ENCODE measurements at regions not wholly inside any gene's neighbourhood (a gene's known extent, or its start where the extent isn't known, plus 50 kb on each side); places are given as distances from the start of the nearest gene placed in this dataset.
A peak's percentile ranks its signal among the peaks of the same experiment; 100 is the strongest.

GRCh38 chr7:88358526-88358838 lies 51.8 kb upstream of the STEAP4 start:
- no peak for TF ChIP-seq TCF12 (IDR thresholded peaks at IDR 0.05; ENCODE audit: low read depth)
- TF ChIP-seq CEBPB (IDR thresholded peaks at IDR 0.05), result no peak
- TF ChIP-seq TEAD4 (IDR thresholded peaks at IDR 0.05), result no peak
- no peak for TF ChIP-seq YY1 (IDR thresholded peaks at IDR 0.05; ENCODE audit: low read depth)
- no peak for TF ChIP-seq CREB1 (IDR thresholded peaks at IDR 0.05; ENCODE audit: low read depth)
- no peak for TF ChIP-seq ZBTB7A (IDR thresholded peaks at IDR 0.05; ENCODE audit: low read depth)
- TF ChIP-seq, protein P1, sequence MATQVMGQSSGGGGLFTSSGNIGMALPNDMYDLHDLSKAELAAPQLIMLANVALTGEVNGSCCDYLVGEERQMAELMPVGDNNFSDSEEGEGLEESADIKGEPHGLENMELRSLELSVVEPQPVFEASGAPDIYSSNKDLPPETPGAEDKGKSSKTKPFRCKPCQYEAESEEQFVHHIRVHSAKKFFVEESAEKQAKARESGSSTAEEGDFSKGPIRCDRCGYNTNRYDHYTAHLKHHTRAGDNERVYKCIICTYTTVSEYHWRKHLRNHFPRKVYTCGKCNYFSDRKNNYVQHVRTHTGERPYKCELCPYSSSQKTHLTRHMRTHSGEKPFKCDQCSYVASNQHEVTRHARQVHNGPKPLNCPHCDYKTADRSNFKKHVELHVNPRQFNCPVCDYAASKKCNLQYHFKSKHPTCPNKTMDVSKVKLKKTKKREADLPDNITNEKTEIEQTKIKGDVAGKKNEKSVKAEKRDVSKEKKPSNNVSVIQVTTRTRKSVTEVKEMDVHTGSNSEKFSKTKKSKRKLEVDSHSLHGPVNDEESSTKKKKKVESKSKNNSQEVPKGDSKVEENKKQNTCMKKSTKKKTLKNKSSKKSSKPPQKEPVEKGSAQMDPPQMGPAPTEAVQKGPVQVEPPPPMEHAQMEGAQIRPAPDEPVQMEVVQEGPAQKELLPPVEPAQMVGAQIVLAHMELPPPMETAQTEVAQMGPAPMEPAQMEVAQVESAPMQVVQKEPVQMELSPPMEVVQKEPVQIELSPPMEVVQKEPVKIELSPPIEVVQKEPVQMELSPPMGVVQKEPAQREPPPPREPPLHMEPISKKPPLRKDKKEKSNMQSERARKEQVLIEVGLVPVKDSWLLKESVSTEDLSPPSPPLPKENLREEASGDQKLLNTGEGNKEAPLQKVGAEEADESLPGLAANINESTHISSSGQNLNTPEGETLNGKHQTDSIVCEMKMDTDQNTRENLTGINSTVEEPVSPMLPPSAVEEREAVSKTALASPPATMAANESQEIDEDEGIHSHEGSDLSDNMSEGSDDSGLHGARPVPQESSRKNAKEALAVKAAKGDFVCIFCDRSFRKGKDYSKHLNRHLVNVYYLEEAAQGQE (IDR thresholded peaks at IDR 0.05; ENCODE audit: low read depth), result no peak
- no peak for TF ChIP-seq EGR1 (IDR thresholded peaks at IDR 0.05)
- no peak for TF ChIP-seq TAF1 (IDR thresholded peaks at IDR 0.05; ENCODE audit: low read depth)
- TF ChIP-seq FOXM1 (IDR thresholded peaks at IDR 0.05; ENCODE audit: borderline replicate concordance, low read depth), result no peak
- TF ChIP-seq, protein P2, sequence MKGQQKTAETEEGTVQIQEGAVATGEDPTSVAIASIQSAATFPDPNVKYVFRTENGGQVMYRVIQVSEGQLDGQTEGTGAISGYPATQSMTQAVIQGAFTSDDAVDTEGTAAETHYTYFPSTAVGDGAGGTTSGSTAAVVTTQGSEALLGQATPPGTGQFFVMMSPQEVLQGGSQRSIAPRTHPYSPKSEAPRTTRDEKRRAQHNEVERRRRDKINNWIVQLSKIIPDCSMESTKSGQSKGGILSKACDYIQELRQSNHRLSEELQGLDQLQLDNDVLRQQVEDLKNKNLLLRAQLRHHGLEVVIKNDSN (IDR thresholded peaks at IDR 0.05), result no peak
- TF ChIP-seq RAD21 (IDR thresholded peaks at IDR 0.05; ENCODE audit: low read depth), result no peak
- no peak for TF ChIP-seq NFIC (IDR thresholded peaks at IDR 0.05)
- no peak for TF ChIP-seq MAX (IDR thresholded peaks at IDR 0.05)
- TF ChIP-seq EP300 (IDR thresholded peaks at IDR 0.05; ENCODE audit: borderline replicate concordance), result no peak

DNA sequence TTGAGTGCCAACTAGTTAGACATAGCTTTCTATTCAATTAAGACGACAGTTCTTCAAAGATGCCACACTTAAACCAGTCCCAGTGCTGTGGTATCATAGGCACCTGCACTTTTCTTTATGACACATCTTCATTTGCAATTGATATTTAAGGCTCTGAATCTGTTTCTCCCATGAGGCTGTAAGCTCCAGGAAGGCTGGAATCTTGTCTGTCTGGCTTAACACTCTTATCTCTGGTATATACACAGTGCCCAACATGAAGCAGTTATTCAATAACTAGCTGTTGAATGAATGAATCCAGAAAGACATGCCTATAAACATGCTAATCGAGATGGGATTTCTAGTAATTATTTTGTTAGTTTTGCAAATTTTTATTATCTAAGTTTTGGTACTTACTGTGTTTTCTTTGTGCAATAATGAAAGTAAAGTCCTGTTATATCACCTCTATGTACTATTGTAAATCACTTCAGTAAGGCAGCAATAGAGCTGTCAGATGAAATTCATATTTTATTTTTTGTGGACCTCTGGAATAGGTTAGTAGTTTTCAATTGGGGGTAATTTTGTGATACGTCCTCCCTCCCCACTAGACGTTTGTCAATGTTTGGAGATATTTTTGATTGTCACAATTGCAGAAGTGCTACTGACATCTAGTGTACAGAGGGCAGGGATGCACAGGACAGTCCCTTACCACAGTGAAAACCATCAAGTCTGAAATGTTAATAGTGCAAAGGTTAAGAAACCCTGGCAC lies 51.3 kb upstream of the STEAP4 start:
- TF ChIP-seq TAF1 (IDR thresholded peaks at IDR 0.05; ENCODE audit: low read depth) (no peak), RAD21 (IDR thresholded peaks at IDR 0.05; ENCODE audit: low read depth) (peak; percentile 69)

- TF ChIP-seq RAD21 (IDR thresholded peaks at IDR 0.05; ENCODE audit: low read depth) (peak; percentile 83), EP300 (IDR thresholded peaks at IDR 0.05; ENCODE audit: borderline replicate concordance) (no peak)
Measured at GRCh38 chr7:88357294-88357693, 50.6 kb upstream of the STEAP4 start.
